ENCODE measurements at regions not wholly inside any gene's neighbourhood (a gene's known extent, or its start where the extent isn't known, plus 50 kb on each side); places are given as distances from the start of the nearest gene placed in this dataset.

GRCh38 chr2:196409376-196409775, 230.1 kb upstream of the CCDC150 start:
- TF ChIP-seq EZH2 (IDR thresholded peaks at IDR 0.05; ENCODE audit: insufficient read depth, poor library complexity, severe bottlenecking) (no peak), EZH2phosphoT487 (IDR thresholded peaks at IDR 0.05; ENCODE audit: insufficient read depth, low read depth) (no peak)

All from GM23248 (cell line).